Pancreas (tissue), 10 donors: ENCODE measurements at regions not wholly inside any gene's neighbourhood (a gene's known extent, or its start where the extent isn't known, plus 50 kb on each side); places are given as distances from the start of the nearest gene placed in this dataset.
A peak's percentile ranks its signal among the peaks of the same experiment; 100 is the strongest.
"Not testable (repeated sequence)": the region's sequence is repeated elsewhere in the genome, so short reads cannot be mapped to it uniquely, and the experiment has no call there.

ENCODE experiments used
- ATAC-seq, 4 donors: fragments of 200-7000 bp; cut with Tn5 transposase; one replicate each; pipeline versions ENCODE4 v1.8.0 to v1.9.1; 2020; ENCODE audit warnings: mild to moderate bottlenecking in 4 of 4, moderate library complexity in 4 of 4
- DNase-seq, 6 donors: peaks; one replicate each; pipeline ENCODE4 v3.0.0-alpha.2; 2020
- FAIRE-seq: peaks from 2 replicates; lab custom pipeline; 2012; peaks lifted over from hg19 to GRCh38; lab: Jason Lieb, UNC
- H3K27ac ChIP-seq, 4 donors: fragments of 200-600 bp; sonication (generic); 1 replicate in 3 of 4; 2 replicates in 1 of 4; pipeline versions ENCODE4 v1.5.0 to v1.8.0; 2020
- H3K27me3 ChIP-seq, 4 donors: fragments of 200-600 bp; one replicate each; pipeline ENCODE4 v1.8.0; 2021
- H3K36me3 ChIP-seq, 3 donors: fragments of 200-600 bp; sonication (generic) in 1 of 3; one replicate each; pipeline versions ENCODE4 v1.5.0 to v1.8.0; 2020 to 2021
- H3K4me1 ChIP-seq, 3 donors: fragments of 200-600 bp; one replicate each; pipeline ENCODE4 v1.8.0; 2021
- H3K4me3 ChIP-seq, 4 donors: fragments of 200-600 bp; sonication (generic) in 2 of 4; one replicate each; pipeline versions ENCODE4 v1.5.0 to v1.8.0; 2020 to 2021
- H3K9me3 ChIP-seq, 4 donors: fragments of 200-600 bp; one replicate each; pipeline ENCODE4 v1.8.0; 2021
- CTCF ChIP-seq, 4 donors: fragments of 200-600 bp; sonication (generic) in 3 of 4; IDR thresholded peaks; one replicate each; pipeline versions ENCODE4 v1.5.0 to v1.8.0; 2021; ENCODE audit warnings: antibody characterized with exemption in 4 of 4
- WGBS, 2 donors: extraction: QIAGEN DNeasy Blood & Tissue Kit; methylation state at CpG; one replicate each; pipeline ENCODE4 v1.1.7; 2013; 5-methylcytosine and 5-hydroxymethylcytosine counted together
- intact Hi-C, 3 donors: fragments of 100-400 bp; cut with DNase I; formaldehyde crosslinking; loops; one replicate each; pipeline versions ENCODE4 v1.11.1 to v1.14.2; 2022
- donor health status: healthy with polysubstance abuse.
- donor health status: DM: no; HTN: no; CAD: no; lungs with moderate emphysema.
- donor health status: DM: no; HTN: no; CAD: no.
- donor health status: control.
- donor health status: control.
- donor health status: Bipolar disorder and iron deficiency.
- donor health status: DM: yes; HTN: yes; CAD: no.
- donor health status: DM: no; HTN: no; CAD: no.
- donor health status: DM: no; HTN: no; CAD: no.
- donor health status: DM: yes; HTN: yes; CAD: no.

GRCh38 chr6:48641544-48641943, 530.5 kb upstream of the PTCHD4 start:
- H3K4me1 ChIP-seq: no peaks in the 10 kb centered on the region
- DNase-seq (no peak), FAIRE-seq (no peak), ATAC-seq (no peak)
- H3K27me3 ChIP-seq: no peaks in the 10 kb centered on the region
- no peaks in the 10 kb centered on the region for H3K9me3 ChIP-seq
- intact Hi-C loops: no loop called here
- no peak for TF ChIP-seq CTCF (IDR thresholded peaks at IDR 0.05)
- 36 to 42% methylated on average over 2 of the region's 2 CpGs for WGBS, 2 donors
- H3K36me3 ChIP-seq: no peaks in the 10 kb centered on the region
- H3K4me3 ChIP-seq: no peak overlapping the region
- H3K27ac ChIP-seq: no peak overlapping the region

- H3K4me3 ChIP-seq, H3K9me3 ChIP-seq, H3K36me3 ChIP-seq, H3K27ac ChIP-seq, intact Hi-C loops, H3K27me3 ChIP-seq, H3K4me1 ChIP-seq, DNase-seq, FAIRE-seq, ATAC-seq: not testable (repeated sequence)
- 0 to 7% methylated on average over 1 of the region's 1 CpG for WGBS, 2 donors
Observed at GRCh38 chr6:48638796-48639195, 527.8 kb upstream of the PTCHD4 start.

GRCh38 chr6:48630511-48630910, 519.5 kb upstream of the PTCHD4 start:
- DNase-seq (no peak), FAIRE-seq (peak; percentile 39), ATAC-seq (no peak)
- H3K27me3 ChIP-seq: no peaks in the 10 kb centered on the region
- no peaks in the 10 kb centered on the region for H3K4me1 ChIP-seq
- no peaks in the 10 kb centered on the region for H3K36me3 ChIP-seq
- H3K4me3 ChIP-seq: no peak overlapping the region
- no peak overlapping the region for H3K27ac ChIP-seq
- intact Hi-C loops: no loop called here
- H3K9me3 ChIP-seq: no peaks in the 10 kb centered on the region
- 30 to 43% methylated on average over 1 of the region's 1 CpG for WGBS, 2 donors
- no peak for TF ChIP-seq CTCF (IDR thresholded peaks at IDR 0.05)

- DNase-seq (no peak), FAIRE-seq (no peak), ATAC-seq (no peak)
- intact Hi-C loops: no loop called here
- Histone ChIP-seq H3K9me3 (no peaks in the 10 kb centered on the region), H3K4me3 (no peak overlapping the region), H3K27ac (no peak overlapping the region), H3K4me1 (no peaks in the 10 kb centered on the region), H3K36me3 (no peaks in the 10 kb centered on the region), H3K27me3 (no peaks in the 10 kb centered on the region)
- WGBS, 2 donors: 22 to 31% methylated on average over 3 of the region's 3 CpGs
- TF ChIP-seq CTCF (IDR thresholded peaks at IDR 0.05): no peak
Observed at GRCh38 chr6:48628316-48628715, 517.3 kb upstream of the PTCHD4 start.

- H3K4me3 ChIP-seq: no peak overlapping the region
- intact Hi-C loops: no loop called here
- no peak for DNase-seq
- no peaks in the 10 kb centered on the region for H3K4me1 ChIP-seq
- H3K9me3 ChIP-seq: no peaks in the 10 kb centered on the region
- no peak for ATAC-seq
- TF ChIP-seq CTCF (IDR thresholded peaks at IDR 0.05): no peak
- H3K27me3 ChIP-seq: no peaks in the 10 kb centered on the region
- H3K27ac ChIP-seq: no peak overlapping the region
- no peak for FAIRE-seq
- no peaks in the 10 kb centered on the region for H3K36me3 ChIP-seq
Observed at GRCh38 chr6:48626421-48626820, 515.4 kb upstream of the PTCHD4 start.

- ATAC-seq (no peak), FAIRE-seq (no peak), DNase-seq (no peak)
- 48 to 52% methylated on average over 3 of the region's 3 CpGs for WGBS, 2 donors
- no peaks in the 10 kb centered on the region for H3K36me3 ChIP-seq
- H3K27me3 ChIP-seq: no peaks in the 10 kb centered on the region
- intact Hi-C loops: no loop called here
- TF ChIP-seq CTCF (IDR thresholded peaks at IDR 0.05): no peak
- no peaks in the 10 kb centered on the region for H3K9me3 ChIP-seq
- no peak overlapping the region for H3K4me3 ChIP-seq
- H3K4me1 ChIP-seq: no peaks in the 10 kb centered on the region
- no peak overlapping the region for H3K27ac ChIP-seq
Observed at GRCh38 chr6:48624631-48625030, 513.6 kb upstream of the PTCHD4 start.
